GM18873 (cell line): ENCODE measurements at regions not wholly inside any gene's neighbourhood (a gene's known extent, or its start where the extent isn't known, plus 50 kb on each side); places are given as distances from the start of the nearest gene placed in this dataset.

Experiments
- ATAC-seq: cut with Tn5 transposase; IDR thresholded peaks from one replicate; pipeline ENCODE4 v1.9.1; 2021; ENCODE audit warnings: mild to moderate bottlenecking, moderate library complexity, moderate number of reproducible peaks; ENCODE audit not compliant: unreplicated experiment, low FRiP score

DNA sequence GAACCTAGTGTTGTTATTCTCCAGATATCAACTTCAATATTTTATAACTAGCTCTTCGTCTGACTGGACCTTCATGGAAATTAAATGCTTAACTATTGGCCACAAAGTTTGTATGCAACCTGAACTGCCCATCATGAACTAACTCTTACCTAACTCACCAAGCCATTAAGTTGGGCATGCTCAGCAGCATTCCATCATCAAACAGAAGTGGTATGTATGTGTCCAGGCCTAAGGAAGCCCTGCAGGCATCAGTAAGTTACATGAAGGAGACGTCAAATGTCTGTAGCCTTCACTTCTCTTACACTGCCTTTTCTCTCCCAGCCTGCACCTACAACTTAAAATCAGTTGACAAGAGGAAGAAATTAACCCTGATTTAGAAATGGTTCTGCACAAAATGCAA lies 1639.2 kb upstream of the PABPC4L start:
- no peak for ATAC-seq

DNA sequence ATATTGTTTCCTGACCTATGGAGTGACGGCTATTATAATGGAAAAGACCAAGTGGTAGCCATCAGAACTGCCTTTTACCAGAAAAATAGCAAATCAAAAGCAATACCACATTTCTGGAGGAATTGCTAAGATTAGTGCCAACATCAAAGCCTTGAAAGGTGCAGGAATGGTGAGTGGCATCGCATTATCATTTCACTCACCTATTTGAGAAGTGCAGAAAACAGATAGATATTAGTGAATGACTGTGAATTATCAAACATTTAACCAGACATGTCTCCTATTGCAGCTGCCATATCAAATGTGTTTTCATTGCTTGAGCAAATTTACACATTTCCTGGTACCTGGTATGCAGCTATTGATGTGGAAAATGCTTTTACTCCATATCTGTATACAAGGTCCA lies 1638.1 kb upstream of the PABPC4L start:
- no peak for ATAC-seq

DNA sequence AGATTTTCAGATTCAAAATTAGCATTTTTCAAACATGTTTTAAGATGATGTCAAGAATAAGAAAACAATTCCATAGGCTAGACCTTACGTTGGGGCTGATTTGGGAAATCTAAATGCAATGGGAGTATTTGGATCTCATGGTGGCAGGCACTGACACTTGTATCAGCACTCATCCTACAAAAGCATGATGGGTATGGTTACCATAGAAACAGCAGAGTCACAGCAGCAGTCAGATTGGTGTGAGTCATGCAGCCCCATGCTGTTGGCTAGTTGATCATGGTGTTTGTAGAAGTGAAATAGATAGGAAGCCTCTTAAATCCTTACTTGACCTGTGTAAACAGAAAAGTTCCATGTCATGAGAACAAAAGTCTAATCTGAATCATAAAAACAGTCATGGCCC lies 1637.3 kb upstream of the PABPC4L start:
- ATAC-seq = no peak

DNA sequence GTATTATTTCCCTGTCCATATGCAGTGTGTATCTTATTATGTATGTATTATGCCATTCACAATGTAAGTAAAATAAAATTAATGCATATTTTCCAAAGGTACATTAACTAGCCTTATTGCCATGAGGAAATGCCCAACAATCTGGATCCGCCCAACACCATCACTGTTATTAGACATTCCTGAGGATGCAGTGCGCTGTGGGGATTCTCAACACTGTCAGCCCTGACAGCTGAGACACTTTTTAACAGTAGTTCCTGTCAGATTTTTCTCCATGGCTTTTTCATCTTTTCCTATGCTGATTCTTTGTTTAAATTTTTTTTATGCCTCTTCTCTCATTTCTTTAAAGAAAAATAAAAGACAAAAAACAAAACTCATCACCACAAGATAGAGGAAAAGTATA lies 1632.9 kb upstream of the PABPC4L start:
- no peak for ATAC-seq

DNA sequence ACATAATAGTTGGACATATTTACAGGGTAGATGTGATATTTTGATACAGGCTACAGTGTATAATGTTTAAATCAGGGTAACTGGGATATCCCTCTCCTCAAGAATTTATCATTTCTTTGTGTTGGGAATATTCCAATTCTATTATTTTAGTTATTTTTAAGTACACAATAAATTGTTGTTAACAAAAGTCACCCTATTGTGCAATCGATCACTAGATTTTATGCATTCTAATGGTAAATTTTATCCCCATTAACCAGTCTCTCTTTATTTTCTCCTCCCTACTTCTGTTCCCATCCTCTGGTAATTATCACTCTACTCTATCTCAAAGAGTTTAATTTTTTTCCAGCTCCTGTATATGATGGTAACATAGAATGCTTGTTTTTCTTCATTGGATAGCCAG lies 1631.9 kb upstream of the PABPC4L start:
- ATAC-seq = no peak

DNA sequence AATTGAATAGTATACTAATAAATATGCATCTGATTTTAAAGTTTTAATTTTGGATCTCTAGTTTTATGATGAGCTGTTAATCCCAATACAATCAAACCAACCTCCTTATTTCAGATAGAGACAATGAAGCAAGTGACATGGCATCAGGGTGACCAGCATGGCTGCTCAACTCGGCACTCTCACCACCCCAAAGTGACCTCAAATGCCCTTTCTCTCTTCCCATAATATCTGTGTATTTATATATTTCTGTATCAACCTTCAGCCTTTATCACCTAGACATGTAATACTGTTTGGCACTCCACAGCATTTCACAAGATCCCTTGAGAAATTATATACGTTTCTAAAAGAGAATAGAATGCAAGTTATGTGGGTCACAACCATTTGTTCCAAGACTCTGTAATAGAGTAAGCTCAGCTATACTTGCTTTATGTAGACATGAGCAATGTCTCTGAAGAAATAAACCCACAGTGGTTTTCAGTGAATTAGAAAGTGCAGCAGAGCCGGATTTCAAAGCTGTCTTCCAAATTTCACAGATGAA lies 1623.2 kb upstream of the PABPC4L start:
- ATAC-seq = no peak

DNA sequence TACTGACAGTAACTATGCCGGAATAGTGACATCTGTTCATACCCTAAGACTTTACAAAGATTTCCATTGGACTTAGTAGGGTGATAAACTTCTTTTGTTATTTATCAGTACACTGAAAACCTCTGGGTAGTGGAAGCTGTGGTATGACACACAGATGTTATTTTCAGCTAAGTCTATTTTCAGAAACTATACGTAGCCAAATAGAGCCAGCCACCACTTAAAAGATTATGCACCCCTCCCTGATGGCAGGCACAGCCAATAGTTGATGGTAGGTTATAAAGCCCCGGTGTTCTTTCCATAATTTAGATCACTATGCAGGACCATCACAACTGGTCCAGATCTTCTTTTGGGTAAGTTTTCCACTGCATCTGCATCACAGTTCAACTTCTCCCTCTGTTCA lies 1603.2 kb upstream of the PABPC4L start:
- ATAC-seq = no peak

DNA sequence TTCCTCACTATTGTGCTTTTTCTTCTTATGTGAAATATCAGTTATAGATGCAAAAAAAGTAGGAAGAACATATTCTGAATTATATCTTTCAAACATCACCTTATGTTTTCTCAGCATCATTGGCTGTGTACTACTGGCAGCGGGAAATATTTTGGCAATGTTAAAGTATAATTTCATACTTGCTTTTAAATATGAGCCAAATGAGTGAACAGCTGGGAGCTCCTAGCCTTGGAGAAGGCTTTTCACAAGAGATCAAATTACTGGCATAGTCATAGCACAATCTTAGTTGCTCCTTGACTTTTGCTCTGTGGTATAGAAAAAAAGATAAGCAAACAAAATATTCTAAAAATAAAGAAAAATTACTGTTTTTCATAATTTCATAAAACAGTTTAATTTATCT lies 1575.8 kb upstream of the PABPC4L start:
- no peak for ATAC-seq

DNA sequence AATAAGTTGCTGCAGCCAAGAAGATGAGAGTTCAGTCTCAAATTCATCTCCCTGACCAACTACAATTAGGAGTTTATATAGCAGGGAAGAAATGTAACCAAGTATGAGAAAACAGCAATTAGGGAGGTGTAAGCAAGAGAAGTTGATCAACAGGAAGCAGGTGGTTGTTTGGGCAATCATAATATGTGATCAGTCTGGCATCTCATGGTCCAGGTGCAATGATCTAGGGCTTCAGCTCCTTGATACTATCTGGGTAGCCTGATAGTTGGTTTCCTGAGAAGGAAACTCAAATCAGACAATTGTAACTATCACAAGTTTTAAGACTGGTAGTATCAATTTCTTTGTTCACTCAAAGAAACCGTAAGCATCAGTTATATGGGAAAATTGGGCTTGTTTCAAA lies 1574.3 kb upstream of the PABPC4L start:
- ATAC-seq = no peak

DNA sequence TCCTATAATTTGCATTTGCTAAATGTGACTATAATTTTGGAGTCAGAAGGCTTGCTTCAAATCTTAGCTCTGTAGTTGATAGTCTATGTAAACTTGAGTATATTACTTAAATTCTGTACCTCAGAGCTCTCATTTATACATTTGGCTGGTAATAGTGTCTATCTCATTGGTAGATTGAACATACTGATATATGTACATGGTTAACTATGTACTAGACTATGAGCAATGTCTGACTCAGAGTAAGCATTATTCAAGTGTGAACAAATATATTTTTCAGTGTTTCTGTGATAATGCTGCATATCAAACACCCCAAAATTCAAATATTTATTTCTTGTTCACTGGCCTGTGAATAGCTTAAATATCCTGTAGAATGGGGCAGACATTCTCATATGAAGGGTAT lies 1568.9 kb upstream of the PABPC4L start:
- ATAC-seq = no peak

DNA sequence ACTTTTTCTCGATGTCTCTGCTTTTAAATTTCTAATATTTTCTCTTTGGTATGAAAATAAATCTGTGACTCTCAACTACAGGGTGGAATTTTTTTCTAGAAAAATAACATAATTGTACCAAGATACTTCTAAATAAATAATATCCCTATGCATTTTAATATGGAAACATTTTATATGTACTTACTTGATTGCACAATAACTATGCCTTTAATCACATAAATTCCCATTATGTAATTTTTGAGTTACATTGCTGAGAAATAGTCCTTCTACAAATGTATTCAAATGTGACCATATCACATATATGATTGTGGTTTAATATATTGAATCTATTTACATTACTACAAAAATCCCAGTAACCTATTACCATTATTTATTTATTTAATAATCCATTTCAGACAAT lies 1543.3 kb upstream of the PABPC4L start:
- no peak for ATAC-seq

DNA sequence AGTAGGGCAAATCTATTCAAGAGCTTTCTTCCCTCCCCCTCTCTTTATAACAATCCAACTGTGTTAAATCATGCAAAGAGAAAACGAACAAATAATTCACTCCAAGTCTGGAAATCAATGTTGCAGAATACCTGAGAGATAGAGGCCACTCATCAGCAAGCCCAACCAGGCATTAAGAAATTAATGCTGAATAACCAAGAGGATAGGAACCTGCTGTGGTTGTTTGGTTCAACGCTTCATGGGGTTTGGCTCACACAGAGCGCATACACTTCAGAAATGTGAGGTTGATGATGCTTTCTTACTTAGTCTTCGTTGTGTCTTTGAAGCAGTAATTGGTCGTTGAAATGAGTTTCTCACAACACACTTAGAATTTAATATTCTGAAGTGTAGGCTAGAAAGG lies 1540.0 kb upstream of the PABPC4L start:
- ATAC-seq = no peak

DNA sequence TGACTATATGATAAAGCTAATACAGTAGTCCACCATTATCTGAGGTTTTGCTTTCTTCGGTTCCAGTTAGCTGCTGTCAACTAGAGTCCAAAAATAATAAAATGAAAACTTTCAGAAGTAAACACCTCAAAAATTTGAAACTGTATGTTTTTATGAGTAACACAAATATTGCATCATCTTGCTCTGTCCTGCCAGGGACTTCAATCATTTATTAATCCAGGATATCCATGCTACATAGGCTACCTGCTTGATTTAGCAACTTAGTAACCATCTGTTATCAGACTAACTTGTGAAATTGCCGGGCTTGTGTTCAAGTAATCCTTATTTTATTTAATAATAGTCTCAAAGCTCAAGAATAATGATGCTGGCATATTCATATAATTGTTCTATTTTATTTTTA lies 1537.8 kb upstream of the PABPC4L start:
- ATAC-seq = no peak

DNA sequence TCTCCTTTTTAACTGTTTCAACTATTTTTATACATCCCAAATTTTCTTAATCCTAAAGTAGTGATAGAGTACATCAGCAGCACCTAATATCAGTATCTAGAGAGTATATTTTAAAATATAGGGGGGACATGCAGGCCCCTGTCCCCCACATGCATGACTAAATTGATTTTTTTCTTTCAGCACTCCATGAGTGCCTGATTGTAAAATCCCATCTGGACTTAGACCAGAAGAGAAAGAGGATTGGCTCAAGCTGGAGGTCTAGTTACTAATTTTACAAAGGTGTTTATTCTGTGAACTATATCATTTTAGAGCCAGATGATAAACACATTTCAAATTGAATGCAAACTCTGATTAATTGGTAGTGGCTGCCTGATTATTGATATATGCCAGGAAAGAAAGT lies 1533.9 kb upstream of the PABPC4L start:
- no peak for ATAC-seq

DNA sequence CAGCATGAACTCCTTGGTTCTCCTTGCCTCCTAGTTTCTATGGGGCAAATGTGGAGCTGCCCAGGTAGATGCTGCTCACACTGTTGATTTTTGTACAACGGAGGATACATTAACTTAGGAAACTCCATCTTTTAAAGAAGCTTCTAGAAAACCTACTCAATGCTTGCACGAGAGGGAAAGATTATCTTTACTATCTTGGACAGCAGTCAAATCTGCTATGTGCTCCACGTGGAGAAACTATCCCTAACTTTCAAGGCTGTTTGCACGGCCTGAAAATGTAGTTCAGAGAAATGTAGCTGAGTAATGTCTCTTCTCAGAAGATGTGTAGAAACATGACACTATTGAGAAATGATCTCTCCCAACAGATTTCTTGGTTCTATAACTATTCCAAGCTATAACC lies 1530.9 kb upstream of the PABPC4L start:
- no peak for ATAC-seq

DNA sequence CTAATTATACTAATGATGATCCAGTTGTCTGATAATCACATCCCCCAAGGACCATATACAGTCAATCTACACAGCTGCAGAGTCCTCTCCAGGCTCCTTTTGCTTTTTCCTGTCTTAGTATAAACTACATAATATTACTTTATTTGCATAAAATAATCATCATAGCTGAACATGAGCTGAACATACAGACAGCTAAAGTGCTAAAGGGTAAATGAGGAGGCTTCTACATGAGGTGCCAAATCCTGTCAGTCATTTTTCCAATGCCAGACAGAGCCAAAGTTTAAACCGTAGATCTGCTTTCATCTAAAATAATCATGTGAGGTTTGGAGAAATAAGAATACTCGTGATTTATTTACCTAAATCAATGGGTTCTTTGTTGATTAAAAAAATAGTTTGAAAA lies 1530.1 kb upstream of the PABPC4L start:
- no peak for ATAC-seq

DNA sequence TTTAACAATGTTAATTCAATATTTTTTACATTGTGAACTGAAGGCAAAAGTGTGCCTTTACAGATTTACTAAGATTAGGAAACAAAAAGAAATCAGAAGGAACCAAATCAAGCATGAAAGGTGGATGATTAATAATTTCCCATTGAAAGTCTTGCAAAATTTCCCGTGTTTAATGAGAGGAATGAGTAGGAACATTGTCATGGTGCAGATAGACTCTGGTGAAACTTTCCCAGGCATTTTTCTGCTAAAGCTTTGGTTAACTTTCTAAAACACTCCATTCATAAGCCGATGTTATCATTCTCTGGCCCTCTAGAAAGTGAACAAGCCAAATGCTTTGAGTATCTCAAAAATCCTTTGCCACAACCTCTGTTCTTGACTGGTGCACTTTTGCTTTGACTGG lies 1522.8 kb upstream of the PABPC4L start:
- no peak for ATAC-seq

DNA sequence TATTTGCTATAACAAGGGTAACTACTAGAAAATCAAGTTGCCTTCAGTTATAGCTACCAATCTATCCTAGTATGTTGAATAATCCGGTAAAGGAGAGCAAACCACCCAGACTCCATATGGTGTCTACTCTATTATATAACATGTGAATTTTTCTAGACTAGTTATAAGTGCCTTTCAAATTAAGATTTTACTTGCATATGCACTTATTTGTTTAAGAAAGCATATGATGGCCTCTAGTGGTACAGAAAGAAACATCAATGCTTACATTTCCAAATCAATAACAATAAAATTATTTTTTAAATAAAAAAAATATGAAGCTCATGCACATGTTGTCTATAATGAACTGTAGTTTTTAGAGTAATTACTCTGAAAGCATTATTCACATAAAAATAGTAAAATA lies 1516.4 kb upstream of the PABPC4L start:
- no peak for ATAC-seq

DNA sequence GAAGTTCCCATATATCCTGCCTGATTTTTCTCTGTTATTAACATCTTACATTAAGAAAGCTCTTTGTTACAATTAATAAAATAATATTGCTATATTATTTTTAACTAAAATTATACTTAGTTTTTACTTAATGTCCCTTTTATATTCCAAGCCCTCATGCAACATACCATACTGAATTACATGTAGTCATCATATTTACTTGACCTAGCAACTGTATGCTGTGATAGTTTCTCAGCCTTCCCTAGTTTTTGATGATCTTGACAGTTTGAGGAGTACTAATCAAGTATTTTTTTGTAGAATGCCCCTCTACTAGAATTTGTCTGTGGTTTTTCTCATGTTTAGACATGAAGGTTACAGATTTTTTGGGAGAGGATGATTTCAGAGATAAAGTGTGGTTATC lies 1503.8 kb upstream of the PABPC4L start:
- ATAC-seq = no peak

DNA sequence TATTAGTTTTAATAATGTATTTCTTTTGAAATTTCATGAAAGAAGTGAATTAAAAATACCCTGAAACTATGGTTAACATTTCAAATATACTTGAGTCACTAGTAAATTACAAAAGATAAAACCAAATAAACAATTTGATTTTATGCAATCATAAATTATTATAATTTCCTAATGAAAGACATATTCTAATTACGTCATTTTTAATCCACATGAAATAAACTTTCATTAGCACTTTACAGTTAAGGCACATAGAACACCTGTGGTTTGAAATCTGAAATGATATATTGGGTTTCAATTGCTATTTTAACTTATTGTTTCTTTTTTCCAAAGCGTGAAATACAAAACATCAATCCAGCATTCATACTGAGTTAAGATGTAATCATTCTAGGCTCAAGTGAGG lies 1492.5 kb upstream of the PABPC4L start:
- no peak for ATAC-seq

DNA sequence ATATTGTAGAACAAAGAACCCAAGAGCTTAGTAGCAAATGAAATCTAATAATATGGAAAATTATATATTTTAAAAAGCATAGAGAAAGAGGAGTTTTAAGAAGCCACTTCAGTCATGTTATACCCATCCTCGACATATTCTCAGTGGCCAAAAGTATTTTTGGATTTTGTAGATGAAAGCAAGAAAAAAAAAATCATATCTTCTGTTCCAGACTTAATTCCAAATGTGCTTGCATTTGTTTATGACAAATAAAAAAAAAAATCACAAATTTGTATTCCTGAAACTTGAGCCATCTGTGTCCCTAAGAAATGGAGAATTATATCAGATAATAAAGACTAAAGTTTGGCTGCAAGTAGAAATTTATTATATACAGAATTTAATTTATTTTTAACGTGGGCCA lies 1482.4 kb upstream of the PABPC4L start:
- ATAC-seq = no peak

DNA sequence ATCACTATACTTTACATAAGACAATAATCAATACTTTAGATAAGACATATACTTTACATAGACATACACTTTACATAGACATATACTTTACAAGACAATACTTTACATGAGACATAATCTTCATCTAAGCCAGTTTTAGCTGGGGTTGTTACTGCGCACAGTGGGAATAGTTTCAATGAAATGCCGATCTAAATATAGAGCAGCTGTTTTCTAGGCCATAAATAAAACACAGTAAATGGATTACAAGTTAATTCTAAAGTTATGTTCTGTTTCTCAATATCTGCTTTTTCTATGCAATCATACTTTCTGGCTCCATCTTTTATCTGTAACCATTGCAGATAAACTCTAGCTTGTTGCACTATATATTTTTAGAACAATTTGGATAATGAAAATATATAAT lies 1470.6 kb upstream of the PABPC4L start:
- no peak for ATAC-seq

DNA sequence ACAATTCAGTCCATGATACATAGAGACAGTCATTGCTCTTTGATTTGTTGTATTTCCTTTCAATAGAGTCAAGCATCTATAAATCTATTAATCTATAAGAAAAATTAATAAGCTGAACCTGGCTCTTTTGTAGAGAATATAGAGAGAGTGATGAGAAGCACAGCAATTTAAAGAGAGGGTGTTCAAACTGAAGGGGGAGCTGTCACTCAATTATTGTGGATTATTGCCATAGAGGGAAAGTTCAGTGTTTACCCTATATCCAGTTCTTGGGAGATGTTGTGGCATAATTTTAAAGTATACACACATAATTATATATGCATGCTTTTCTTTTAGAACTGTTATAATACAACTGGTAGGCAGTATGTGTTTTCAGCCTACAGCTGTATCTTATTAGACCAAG lies 1469.0 kb upstream of the PABPC4L start:
- ATAC-seq = no peak
